ENCODE measurements at regions not wholly inside any gene's neighbourhood (a gene's known extent, or its start where the extent isn't known, plus 50 kb on each side); places are given as distances from the start of the nearest gene placed in this dataset.

- no peak overlapping the region for H4K8ac ChIP-seq (ENCODE audit: low read depth, low read length)
- no peaks in the 10 kb centered on the region for H3K79me1 ChIP-seq (ENCODE audit: low read depth, low read length)
- no peak overlapping the region for H2AK5ac ChIP-seq (ENCODE audit: low read depth, low read length)
- no peak overlapping the region for H3K23ac ChIP-seq (ENCODE audit: low read depth, low read length, poor library complexity)
- no peak overlapping the region for H3K4ac ChIP-seq (ENCODE audit: low read length)
- no peak overlapping the region for H3K4me3 ChIP-seq (ENCODE audit: low read length in 2 of 2)
- no peak overlapping the region for H3K4me2 ChIP-seq (ENCODE audit: insufficient read depth, low read length, poor library complexity, severe bottlenecking)
- H3K27me3 ChIP-seq (ENCODE audit: control insufficient read depth in 3 of 3, insufficient read depth in 3 of 3, low read depth in 1 of 3, low read length in 3 of 3), result peaks cover 0 to 25% (median 6%) of the 10 kb centered on the region in 3 experiments
- peaks cover 0 to 14% of the 10 kb centered on the region in 2 donors for H3K9me3 ChIP-seq (replicated peaks in 1 of 2; ENCODE audit: control insufficient read depth in 2 of 2, insufficient read depth in 1 of 2, low read depth in 1 of 2, low read length in 2 of 2)
- no peak for DNase-seq (ENCODE audit: low spot score)
- no CpG with 5 or more reads among the region's 19 CpGs for WGBS, 2 donors (ENCODE audit: extremely low coverage in 2 of 2, insufficient read length in 2 of 2, insufficient replicate concordance in 1 of 2)
- H2BK120ac ChIP-seq (ENCODE audit: low read depth, low read length), result no peak overlapping the region
- H3K9ac ChIP-seq (ENCODE audit: low read depth, low read length, poor library complexity), result no peak overlapping the region
- H3K18ac ChIP-seq (ENCODE audit: low read length), result no peak overlapping the region
- no peak overlapping the region for H4K91ac ChIP-seq (ENCODE audit: low read depth, low read length, poor library complexity)
- no peak overlapping the region for H2BK15ac ChIP-seq (ENCODE audit: low read length)
- no peak overlapping the region for H3K27ac ChIP-seq (replicated peaks; ENCODE audit: low read length)
- H2BK12ac ChIP-seq (ENCODE audit: low read length), result no peak overlapping the region
- no peak overlapping the region for H3K14ac ChIP-seq (ENCODE audit: low read length)
- no peak overlapping the region for H2AFZ ChIP-seq (ENCODE audit: low read length)
- H2BK5ac ChIP-seq (ENCODE audit: low read length), result no peak overlapping the region
- peaks cover 0 to 6% of the 10 kb centered on the region in 2 donors for H3K4me1 ChIP-seq (ENCODE audit: control insufficient read depth in 2 of 2, insufficient read depth in 1 of 2, low read depth in 1 of 2, low read length in 2 of 2)
- H3K36me3 ChIP-seq (replicated peaks in 1 of 2; ENCODE audit: control insufficient read depth in 2 of 2, insufficient read depth in 2 of 2, low read length in 2 of 2), result no peaks in the 10 kb centered on the region
Measured at GRCh38 chr2:464562-465309, 176.8 kb upstream of the ALKAL2 start.

GRCh38 chr2:460861-461260 lies 173.0 kb upstream of the ALKAL2 start:
- Histone ChIP-seq H2BK120ac (ENCODE audit: low read depth, low read length) (no peak overlapping the region), H2BK15ac (ENCODE audit: low read length) (no peak overlapping the region), H2BK5ac (ENCODE audit: low read length) (no peak overlapping the region), H4K8ac (ENCODE audit: low read depth, low read length) (no peak overlapping the region), H3K4me3 (ENCODE audit: low read length in 2 of 2) (no peak overlapping the region), H3K79me1 (ENCODE audit: low read depth, low read length) (no peaks in the 10 kb centered on the region), H2BK12ac (ENCODE audit: low read length) (no peak overlapping the region), H3K9ac (ENCODE audit: low read depth, low read length, poor library complexity) (no peak overlapping the region), H3K23ac (ENCODE audit: low read depth, low read length, poor library complexity) (no peak overlapping the region), H3K36me3 (replicated peaks in 1 of 2; ENCODE audit: control insufficient read depth in 2 of 2, insufficient read depth in 2 of 2, low read length in 2 of 2) (no peaks in the 10 kb centered on the region), H4K91ac (ENCODE audit: low read depth, low read length, poor library complexity) (no peak overlapping the region), H3K14ac (ENCODE audit: low read length) (no peak overlapping the region), H3K4me1 (ENCODE audit: control insufficient read depth in 2 of 2, insufficient read depth in 1 of 2, low read depth in 1 of 2, low read length in 2 of 2) (peaks cover 0 to 6% of the 10 kb centered on the region in 2 donors), H2AFZ (ENCODE audit: low read length) (no peak overlapping the region), H2AK5ac (ENCODE audit: low read depth, low read length) (no peak overlapping the region), H3K27ac (replicated peaks; ENCODE audit: low read length) (no peak overlapping the region), H3K9me3 (replicated peaks in 1 of 2; ENCODE audit: control insufficient read depth in 2 of 2, insufficient read depth in 1 of 2, low read depth in 1 of 2, low read length in 2 of 2) (peaks cover 0 to 14% of the 10 kb centered on the region in 2 donors), H3K18ac (ENCODE audit: low read length) (no peak overlapping the region), H3K27me3 (ENCODE audit: control insufficient read depth in 3 of 3, insufficient read depth in 3 of 3, low read depth in 1 of 3, low read length in 3 of 3) (no peaks in the 10 kb centered on the region), H3K4me2 (ENCODE audit: insufficient read depth, low read length, poor library complexity, severe bottlenecking) (no peak overlapping the region), H3K4ac (ENCODE audit: low read length) (no peak overlapping the region)
- DNase-seq (ENCODE audit: low spot score), result no peak
- whole genome bisulfite sequencing, 2 donors (ENCODE audit: extremely low coverage in 2 of 2, insufficient read length in 2 of 2, insufficient replicate concordance in 1 of 2), result no CpG with 5 or more reads among the region's 6 CpGs

GRCh38 chr2:459931-460330 lies 172.0 kb upstream of the ALKAL2 start:
- no peak overlapping the region for H3K18ac ChIP-seq (ENCODE audit: low read length)
- no peaks in the 10 kb centered on the region for H3K27me3 ChIP-seq (ENCODE audit: control insufficient read depth in 3 of 3, insufficient read depth in 3 of 3, low read depth in 1 of 3, low read length in 3 of 3)
- WGBS, 2 donors (ENCODE audit: extremely low coverage in 2 of 2, insufficient read length in 2 of 2, insufficient replicate concordance in 1 of 2), result no CpG with 5 or more reads among the region's 4 CpGs

GRCh38 chr2:458425-458815 lies 170.5 kb upstream of the ALKAL2 start:
- no peak overlapping the region for H3K14ac ChIP-seq (ENCODE audit: low read length)
- no peak for DNase-seq (ENCODE audit: low spot score)
- H3K36me3 ChIP-seq (replicated peaks in 1 of 2; ENCODE audit: control insufficient read depth in 2 of 2, insufficient read depth in 2 of 2, low read length in 2 of 2), result no peaks in the 10 kb centered on the region
- H3K27me3 ChIP-seq (ENCODE audit: control insufficient read depth in 3 of 3, insufficient read depth in 3 of 3, low read depth in 1 of 3, low read length in 3 of 3), result no peaks in the 10 kb centered on the region
- no peak overlapping the region for H2BK120ac ChIP-seq (ENCODE audit: low read depth, low read length)
- peaks cover 2 to 3% of the 10 kb centered on the region in 2 donors for H3K4me1 ChIP-seq (ENCODE audit: control insufficient read depth in 2 of 2, insufficient read depth in 1 of 2, low read depth in 1 of 2, low read length in 2 of 2)
- no peak overlapping the region for H4K8ac ChIP-seq (ENCODE audit: low read depth, low read length)
- no peak overlapping the region for H2BK5ac ChIP-seq (ENCODE audit: low read length)
- WGBS, 2 donors (ENCODE audit: extremely low coverage in 2 of 2, insufficient read length in 2 of 2, insufficient replicate concordance in 1 of 2), result no CpG with 5 or more reads among the region's 3 CpGs
- no peak overlapping the region for H3K23ac ChIP-seq (ENCODE audit: low read depth, low read length, poor library complexity)
- no peak overlapping the region for H3K4me3 ChIP-seq (ENCODE audit: low read length in 2 of 2)
- H2BK12ac ChIP-seq (ENCODE audit: low read length), result no peak overlapping the region
- H3K18ac ChIP-seq (ENCODE audit: low read length), result no peak overlapping the region
- H3K4ac ChIP-seq (ENCODE audit: low read length), result no peak overlapping the region
- H3K9ac ChIP-seq (ENCODE audit: low read depth, low read length, poor library complexity), result no peak overlapping the region
- no peak overlapping the region for H4K91ac ChIP-seq (ENCODE audit: low read depth, low read length, poor library complexity)
- H3K4me2 ChIP-seq (ENCODE audit: insufficient read depth, low read length, poor library complexity, severe bottlenecking), result no peak overlapping the region
- H3K79me1 ChIP-seq (ENCODE audit: low read depth, low read length), result no peaks in the 10 kb centered on the region
- H3K9me3 ChIP-seq (replicated peaks in 1 of 2; ENCODE audit: control insufficient read depth in 2 of 2, insufficient read depth in 1 of 2, low read depth in 1 of 2, low read length in 2 of 2), result peaks cover 0 to 10% of the 10 kb centered on the region in 2 donors
- no peak overlapping the region for H2BK15ac ChIP-seq (ENCODE audit: low read length)
- no peak overlapping the region for H2AFZ ChIP-seq (ENCODE audit: low read length)
- H3K27ac ChIP-seq (replicated peaks; ENCODE audit: low read length), result no peak overlapping the region
- no peak overlapping the region for H2AK5ac ChIP-seq (ENCODE audit: low read depth, low read length)

More at GRCh38 chr2:459931-460330, 172.0 kb upstream of the ALKAL2 start:
- Histone ChIP-seq H3K9ac (ENCODE audit: low read depth, low read length, poor library complexity) (no peak overlapping the region), H3K4me1 (ENCODE audit: control insufficient read depth in 2 of 2, insufficient read depth in 1 of 2, low read depth in 1 of 2, low read length in 2 of 2) (peaks cover 3 to 6% of the 10 kb centered on the region in 2 donors), H2BK120ac (ENCODE audit: low read depth, low read length) (no peak overlapping the region), H3K9me3 (replicated peaks in 1 of 2; ENCODE audit: control insufficient read depth in 2 of 2, insufficient read depth in 1 of 2, low read depth in 1 of 2, low read length in 2 of 2) (peaks cover 0 to 13% of the 10 kb centered on the region in 2 donors), H2BK12ac (ENCODE audit: low read length) (no peak overlapping the region), H3K23ac (ENCODE audit: low read depth, low read length, poor library complexity) (no peak overlapping the region), H4K91ac (ENCODE audit: low read depth, low read length, poor library complexity) (no peak overlapping the region), H2BK15ac (ENCODE audit: low read length) (no peak overlapping the region), H3K79me1 (ENCODE audit: low read depth, low read length) (no peaks in the 10 kb centered on the region), H2BK5ac (ENCODE audit: low read length) (no peak overlapping the region), H3K36me3 (replicated peaks in 1 of 2; ENCODE audit: control insufficient read depth in 2 of 2, insufficient read depth in 2 of 2, low read length in 2 of 2) (no peaks in the 10 kb centered on the region), H2AK5ac (ENCODE audit: low read depth, low read length) (no peak overlapping the region), H3K27ac (replicated peaks; ENCODE audit: low read length) (no peak overlapping the region), H3K14ac (ENCODE audit: low read length) (no peak overlapping the region), H3K4me2 (ENCODE audit: insufficient read depth, low read length, poor library complexity, severe bottlenecking) (no peak overlapping the region), H3K4ac (ENCODE audit: low read length) (no peak overlapping the region), H4K8ac (ENCODE audit: low read depth, low read length) (no peak overlapping the region), H3K4me3 (ENCODE audit: low read length in 2 of 2) (no peak overlapping the region), H2AFZ (ENCODE audit: low read length) (no peak overlapping the region)
- DNase-seq (ENCODE audit: low spot score), result no peak

Data from neuronal stem cell (in vitro differentiated cells).